Transverse colon (tissue), 4 donors: ENCODE measurements at regions not wholly inside any gene's neighbourhood (a gene's known extent, or its start where the extent isn't known, plus 50 kb on each side); places are given as distances from the start of the nearest gene placed in this dataset.

Source experiments
- DNase-seq: peaks from one replicate; pipeline ENCODE4 v3.0.0-alpha.2; 2019
- H3K27ac ChIP-seq, 4 donors: fragments of 200-600 bp; sonication (generic); 2 replicates each; pipeline ENCODE4 v1.5.1; 2016 to 2018; ENCODE audit warnings: inconsistent platforms in 4 of 4
- H3K27me3 ChIP-seq: fragments of 200-600 bp; sonication (generic); 2 replicates; pipeline ENCODE4 v1.5.1; 2017; ENCODE audit warnings: inconsistent platforms
- H3K36me3 ChIP-seq, 4 donors: fragments of 200-600 bp; sonication (generic); 2 replicates each; pipeline ENCODE4 v1.5.1; 2017 to 2019; ENCODE audit warnings: inconsistent platforms in 4 of 4
- H3K4me1 ChIP-seq, 4 donors: fragments of 200-600 bp; sonication (generic); 2 replicates each; pipeline ENCODE4 v1.5.1; 2017 to 2020; ENCODE audit warnings: inconsistent platforms in 4 of 4
- H3K4me3 ChIP-seq, 4 donors: fragments of 200-600 bp; sonication (generic); 1 replicate in 1 of 4; 2 replicates in 3 of 4; pipeline versions ENCODE4 v1.5.1 to v1.6.1; 2017 to 2019; ENCODE audit warnings: inconsistent platforms in 4 of 4
- H3K9me3 ChIP-seq, 2 donors: fragments of 200-600 bp; sonication (generic); 2 replicates each; pipeline ENCODE4 v1.5.1; 2017 to 2019; ENCODE audit warnings: inconsistent platforms in 2 of 2
- EP300 ChIP-seq: sonication (generic); formaldehyde crosslinking; IDR thresholded peaks from one replicate; pipeline ENCODE4 v1.6.1; 2017; ENCODE audit warnings: antibody characterized with exemption, low read depth
- POLR2A ChIP-seq: fragments of 450-650 bp; IDR thresholded peaks from one replicate; pipeline ENCODE4 v1.6.1; 2016; ENCODE audit warnings: antibody characterized with exemption, mild to moderate bottlenecking, moderate library complexity
- POLR2AphosphoS5 ChIP-seq, 3 donors: sonication (generic); formaldehyde crosslinking; IDR thresholded peaks; one replicate each; pipeline ENCODE4 v1.6.1; 2016; ENCODE audit warnings: antibody characterized with exemption in 3 of 3
- WGBS, 2 donors: methylation state at CpG; one replicate each; pipeline ENCODE4 v1.1.5; 2018; ENCODE audit warnings: low coverage in 1 of 2; 5-methylcytosine and 5-hydroxymethylcytosine counted together
- in situ Hi-C, 4 donors: fragments of 200-750 bp; cut with MboI; loops; one replicate each; pipeline versions ENCODE4 v1.15.0 to v1.15.1; 2017; ENCODE audit warnings: low sequenced_read_pairs in 3 of 4, low pct_ligation_motif_present in 1 of 4, low pct_unique_long_range_greater_than_20kb in 1 of 4
- intact Hi-C: fragments of 100-400 bp; cut with DNase I; formaldehyde crosslinking; loops from one replicate; pipeline ENCODE4 v1.15.1; 2023; ENCODE audit warnings: low total_unique reads
- TF ChIP-seq, protein P1 (sequence below), 5 experiments: fragments of 200-600 bp in 3 of 5; fragments of 450-650 bp in 2 of 5; sonication (generic) in 3 of 5; IDR thresholded peaks; 1 replicate in 2 of 5; 2 replicates in 3 of 5; pipeline ENCODE4 v1.5.1; 2016 to 2017; ENCODE audit warnings: antibody characterized with exemption in 5 of 5, inconsistent platforms in 3 of 5, mild to moderate bottlenecking in 2 of 5, moderate library complexity in 1 of 5

GRCh38 chr16:48479329-48479728, 94.1 kb upstream of the SIAH1 start:
- in situ Hi-C loops, result no loop called here
- H3K9me3 ChIP-seq, result no peaks in the 10 kb centered on the region
- no peak overlapping the region for H3K27ac ChIP-seq
- H3K36me3 ChIP-seq, result no peaks in the 10 kb centered on the region
- no peaks in the 10 kb centered on the region for H3K4me1 ChIP-seq
- TF ChIP-seq, protein P1, sequence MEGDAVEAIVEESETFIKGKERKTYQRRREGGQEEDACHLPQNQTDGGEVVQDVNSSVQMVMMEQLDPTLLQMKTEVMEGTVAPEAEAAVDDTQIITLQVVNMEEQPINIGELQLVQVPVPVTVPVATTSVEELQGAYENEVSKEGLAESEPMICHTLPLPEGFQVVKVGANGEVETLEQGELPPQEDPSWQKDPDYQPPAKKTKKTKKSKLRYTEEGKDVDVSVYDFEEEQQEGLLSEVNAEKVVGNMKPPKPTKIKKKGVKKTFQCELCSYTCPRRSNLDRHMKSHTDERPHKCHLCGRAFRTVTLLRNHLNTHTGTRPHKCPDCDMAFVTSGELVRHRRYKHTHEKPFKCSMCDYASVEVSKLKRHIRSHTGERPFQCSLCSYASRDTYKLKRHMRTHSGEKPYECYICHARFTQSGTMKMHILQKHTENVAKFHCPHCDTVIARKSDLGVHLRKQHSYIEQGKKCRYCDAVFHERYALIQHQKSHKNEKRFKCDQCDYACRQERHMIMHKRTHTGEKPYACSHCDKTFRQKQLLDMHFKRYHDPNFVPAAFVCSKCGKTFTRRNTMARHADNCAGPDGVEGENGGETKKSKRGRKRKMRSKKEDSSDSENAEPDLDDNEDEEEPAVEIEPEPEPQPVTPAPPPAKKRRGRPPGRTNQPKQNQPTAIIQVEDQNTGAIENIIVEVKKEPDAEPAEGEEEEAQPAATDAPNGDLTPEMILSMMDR (IDR thresholded peaks at IDR 0.05), result no peak
- TF ChIP-seq POLR2A, result no peak
- TF ChIP-seq POLR2AphosphoS5 (IDR thresholded peaks at IDR 0.05), result no peak
- TF ChIP-seq EP300, result no peak
- intact Hi-C loops, result no loop called here
- peaks cover 4% of the 10 kb centered on the region for H3K27me3 ChIP-seq
- H3K4me3 ChIP-seq, result no peak overlapping the region
- WGBS, 2 donors, result 85 to 90% methylated on average over 2 to 3 of the region's 3 CpGs
- no peak for DNase-seq

DNA sequence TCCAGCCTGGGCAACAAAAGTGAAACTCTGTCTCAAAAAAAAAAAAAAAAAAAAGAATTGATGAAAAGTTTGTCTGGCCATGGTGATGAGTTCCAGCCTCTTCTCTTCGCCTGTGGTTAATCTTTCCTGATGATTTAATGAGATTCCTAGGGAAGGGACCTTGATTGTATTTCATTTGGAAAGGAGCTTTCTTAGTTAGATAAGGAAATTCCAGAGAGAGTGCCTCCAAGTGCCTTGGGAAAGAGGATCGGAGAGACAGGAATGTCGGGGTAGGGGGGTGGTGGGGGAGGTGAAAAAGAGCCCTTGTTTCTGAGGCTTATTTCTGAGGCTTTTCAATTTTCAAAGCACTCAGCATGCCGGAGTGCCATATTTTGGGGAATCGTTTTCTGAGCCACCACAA, 93.2 kb upstream of the SIAH1 start:
- intact Hi-C loops (no loop called here), in situ Hi-C loops (no loop called here)
- Histone ChIP-seq H3K4me1 (no peaks in the 10 kb centered on the region), H3K36me3 (no peaks in the 10 kb centered on the region), H3K4me3 (no peak overlapping the region), H3K27ac (no peak overlapping the region), H3K27me3 (peaks cover 4% of the 10 kb centered on the region), H3K9me3 (no peaks in the 10 kb centered on the region)
- TF ChIP-seq POLR2A (no peak), EP300 (no peak), POLR2AphosphoS5 (IDR thresholded peaks at IDR 0.05) (no peak)
- TF ChIP-seq, protein P1 (IDR thresholded peaks at IDR 0.05), result no peak
- WGBS, 2 donors, result 61 to 72% methylated on average over 4 to 5 of the region's 5 CpGs
- DNase-seq, result no peak

DNA sequence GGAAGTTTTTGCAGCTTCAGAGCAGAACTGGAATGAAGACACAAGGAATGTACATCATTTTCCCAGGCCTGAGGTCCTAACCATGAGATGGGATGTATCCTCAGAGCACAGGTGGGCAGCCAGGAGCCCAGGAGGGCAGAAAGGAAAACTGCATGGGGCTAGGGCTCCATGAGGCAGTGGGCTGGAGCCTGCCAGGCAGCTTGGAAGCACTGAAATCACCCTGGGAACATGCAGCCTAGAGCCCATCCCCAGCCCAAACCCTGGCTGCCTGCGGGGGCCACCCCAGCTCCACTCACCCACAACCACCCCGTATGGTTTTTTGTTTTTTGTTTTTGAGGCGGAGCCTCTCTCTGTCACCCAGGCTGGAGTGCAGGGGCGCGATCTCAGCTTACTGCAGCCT, 86.2 kb upstream of the SIAH1 start:
- 73 to 87% methylated on average over 2 to 5 of the region's 5 CpGs for WGBS, 2 donors
- intact Hi-C loops (no loop called here), in situ Hi-C loops (no loop called here)
- H3K9me3 ChIP-seq, result no peaks in the 10 kb centered on the region
- no peak for DNase-seq
- TF ChIP-seq POLR2AphosphoS5 (IDR thresholded peaks at IDR 0.05) (no peak), POLR2A (no peak), EP300 (no peak)
- TF ChIP-seq, protein P1 (IDR thresholded peaks at IDR 0.05), result no peak
- no peaks in the 10 kb centered on the region for H3K27me3 ChIP-seq
- no peak overlapping the region for H3K27ac ChIP-seq
- H3K36me3 ChIP-seq, result no peaks in the 10 kb centered on the region
- no peak overlapping the region for H3K4me3 ChIP-seq
- H3K4me1 ChIP-seq, result no peaks in the 10 kb centered on the region

- no peak overlapping the region for H3K27ac ChIP-seq
- no peak overlapping the region for H3K4me3 ChIP-seq
- 88% methylated on average over 10 to 11 of the region's 11 CpGs for WGBS, 2 donors
- no peak for DNase-seq
- peaks cover 0 to 3% (median 0%) of the 10 kb centered on the region in 4 donors for H3K4me1 ChIP-seq
- in situ Hi-C loops, result no loop called here
- intact Hi-C loops, result no loop called here
- no peaks in the 10 kb centered on the region for H3K27me3 ChIP-seq
- TF ChIP-seq, protein P1 (IDR thresholded peaks at IDR 0.05), result no peak
- no peak for TF ChIP-seq POLR2A
- no peak for TF ChIP-seq EP300
- no peak for TF ChIP-seq POLR2AphosphoS5 (IDR thresholded peaks at IDR 0.05)
- H3K36me3 ChIP-seq, result no peaks in the 10 kb centered on the region
- H3K9me3 ChIP-seq, result no peaks in the 10 kb centered on the region
Observed at GRCh38 chr16:48462106-48462740, 77.0 kb upstream of the SIAH1 start.
